ENCODE measurements at regions not wholly inside any gene's neighbourhood (a gene's known extent, or its start where the extent isn't known, plus 50 kb on each side); places are given as distances from the start of the nearest gene placed in this dataset.

DNA sequence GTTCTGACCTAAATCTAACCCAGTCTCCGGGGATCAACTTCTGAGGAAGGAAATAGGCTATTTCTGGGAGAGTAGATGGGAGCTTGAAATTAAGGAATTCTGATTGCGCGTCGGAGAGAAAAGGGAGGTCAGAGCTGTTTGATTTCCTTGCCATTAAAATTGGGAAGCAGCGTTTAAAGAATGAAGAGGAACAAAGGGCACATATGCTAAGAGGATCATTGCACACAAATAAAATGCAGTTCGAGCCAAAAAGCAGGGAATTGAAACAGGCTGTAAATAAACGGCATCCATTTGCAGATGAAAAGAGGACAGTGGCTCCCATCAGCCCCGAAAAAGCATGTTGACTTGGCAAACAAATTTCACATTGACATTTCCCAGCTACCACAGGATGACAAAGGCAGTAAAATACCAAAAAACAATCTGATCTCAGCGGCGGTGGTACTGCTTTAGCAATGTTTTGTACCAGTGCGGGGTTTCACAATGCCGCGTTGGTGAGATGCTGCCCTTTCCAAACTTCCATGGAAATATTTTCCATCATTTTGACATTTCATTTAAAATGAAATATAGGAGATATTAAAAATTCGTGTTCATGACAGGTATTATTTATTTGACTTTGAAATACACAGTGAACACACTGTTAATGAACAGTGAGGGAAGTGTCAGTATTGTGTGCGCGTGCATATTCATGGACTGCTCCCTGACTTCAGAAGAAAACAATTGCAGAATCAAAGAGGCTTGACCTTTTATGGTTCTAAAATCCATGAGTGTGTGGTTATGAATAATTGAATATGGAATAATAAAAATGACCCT is 108.8 kb downstream of the SQOR start:
- no peak for DNase-seq

DNA sequence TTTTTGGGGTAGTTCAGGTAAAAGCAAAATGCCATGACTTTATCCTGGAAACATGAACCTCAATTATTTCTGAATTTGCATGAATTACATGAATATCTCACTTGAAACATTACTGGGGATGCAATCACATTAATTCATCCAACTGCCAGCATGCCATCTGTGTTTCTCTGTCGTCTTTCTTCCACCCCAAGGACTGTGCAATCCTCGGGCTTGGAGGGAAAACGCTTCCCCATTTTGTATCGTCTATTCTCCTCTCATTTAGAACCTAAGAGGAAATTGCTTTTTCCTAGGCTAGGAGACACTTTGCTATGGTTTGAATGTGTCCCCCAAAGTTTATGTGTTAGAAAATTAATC is 109.4 kb downstream of the SQOR start:
- DNase-seq = no peak

DNA sequence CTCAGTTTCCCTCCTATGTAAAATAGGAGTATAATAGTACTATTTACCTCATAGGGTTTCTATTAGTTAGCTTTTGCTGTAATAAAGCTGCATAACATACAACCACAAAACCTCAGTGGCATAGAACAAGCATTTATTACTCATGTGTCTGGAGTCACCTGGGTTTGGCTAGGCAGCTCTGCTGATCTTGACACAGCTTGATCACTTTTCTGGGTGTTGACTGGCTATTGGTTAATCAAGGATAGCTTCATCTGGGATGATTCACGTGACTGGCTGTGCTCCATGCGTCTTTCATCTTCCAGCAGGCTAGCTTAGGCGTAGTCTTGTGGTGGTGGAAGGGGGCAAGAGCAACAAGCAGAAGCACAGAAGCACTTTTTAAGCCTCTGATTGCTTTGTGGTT is 112.6 kb downstream of the SQOR start:
- DNase-seq = no peak

DNA sequence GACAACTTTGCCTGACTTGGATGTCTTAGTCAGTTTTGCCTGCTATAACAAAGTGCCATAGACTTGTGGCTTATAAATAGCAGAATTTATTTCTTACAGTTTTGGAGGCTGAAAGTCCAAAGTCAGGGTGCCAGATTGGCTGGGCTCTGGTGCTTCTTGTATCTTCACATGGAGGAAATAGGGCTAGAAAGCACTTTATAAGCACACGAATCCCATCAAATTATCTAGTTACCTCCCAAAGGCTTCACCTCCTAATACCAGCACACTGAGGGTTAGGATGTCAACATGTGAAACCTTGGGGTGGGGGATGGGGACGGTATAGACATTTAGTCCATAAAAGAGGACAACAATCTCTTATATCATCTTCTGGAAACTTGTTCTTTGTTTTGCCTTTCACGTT is 116.8 kb downstream of the SQOR start:
- DNase-seq = no peak

DNA sequence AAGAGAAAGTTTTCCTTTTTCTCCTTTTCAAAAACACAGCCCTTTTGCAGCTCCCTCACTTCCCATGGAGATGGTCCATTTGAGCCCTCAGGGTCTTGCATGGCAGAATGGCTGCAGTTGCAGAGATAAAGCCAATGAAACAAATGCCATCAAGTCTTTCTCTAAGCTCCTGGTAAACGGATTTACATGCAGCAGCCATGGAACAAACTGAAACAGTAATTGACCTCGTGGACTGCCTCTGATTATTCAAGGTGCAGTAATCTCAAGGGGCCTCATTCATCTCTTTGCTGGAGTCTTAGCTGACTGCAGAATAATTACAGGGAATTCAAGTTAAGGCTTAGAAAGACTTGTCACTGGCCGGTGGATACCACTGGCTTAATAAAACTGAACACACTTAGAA is 125.1 kb downstream of the SQOR start:
- no peak for DNase-seq

DNA sequence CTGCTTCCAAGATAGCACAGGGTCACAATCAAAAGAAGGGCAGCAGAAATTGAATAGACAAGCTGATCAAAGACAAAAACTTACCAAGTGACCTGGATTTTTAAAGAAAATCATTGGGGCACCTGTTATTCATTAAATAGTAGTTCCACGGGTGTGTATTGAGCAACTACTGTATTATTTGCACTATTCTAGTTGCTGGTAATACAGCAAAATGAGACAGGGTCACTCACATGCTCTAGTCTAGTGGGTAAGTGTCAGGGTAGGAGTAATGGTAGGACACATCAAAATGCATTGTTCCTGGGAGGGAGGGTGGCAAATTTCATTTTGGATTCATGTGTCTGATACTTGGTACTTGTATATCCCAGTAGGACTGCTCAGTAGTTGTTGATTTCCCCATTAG is 127.9 kb downstream of the SQOR start:
- no peak for DNase-seq

DNA sequence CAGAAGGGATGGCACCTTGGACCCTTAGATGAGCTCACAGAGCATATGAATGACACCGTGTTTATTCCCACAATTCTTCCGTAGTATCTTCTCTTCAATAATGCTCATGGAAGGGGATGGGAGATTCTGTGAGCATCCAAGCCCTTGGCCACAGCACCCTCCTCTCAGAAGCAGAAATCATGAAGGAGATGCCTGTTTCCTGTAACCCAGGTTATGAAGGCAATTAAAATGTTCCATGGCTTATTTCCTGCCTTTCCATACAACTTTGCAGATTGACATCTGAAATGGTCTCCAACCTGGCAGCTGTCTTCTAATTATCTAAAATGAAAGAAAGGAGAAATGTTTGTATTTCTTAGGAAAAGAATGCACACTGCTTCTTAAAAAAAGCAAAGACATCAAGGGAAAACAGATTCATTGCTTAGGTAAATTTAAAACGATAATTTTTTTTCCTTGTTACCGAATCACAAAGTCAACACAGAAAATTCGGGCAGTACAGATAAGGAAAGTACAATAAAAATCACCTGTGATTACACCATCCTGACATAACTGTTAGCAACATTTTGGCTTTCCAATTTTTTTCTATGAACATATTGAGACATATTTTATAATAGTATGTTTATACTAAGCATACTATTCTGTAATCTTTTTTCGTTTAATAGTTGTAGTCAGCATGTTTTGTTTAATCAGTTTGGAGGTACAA is 128.5 kb downstream of the SQOR start:
- no peak for DNase-seq

DNA sequence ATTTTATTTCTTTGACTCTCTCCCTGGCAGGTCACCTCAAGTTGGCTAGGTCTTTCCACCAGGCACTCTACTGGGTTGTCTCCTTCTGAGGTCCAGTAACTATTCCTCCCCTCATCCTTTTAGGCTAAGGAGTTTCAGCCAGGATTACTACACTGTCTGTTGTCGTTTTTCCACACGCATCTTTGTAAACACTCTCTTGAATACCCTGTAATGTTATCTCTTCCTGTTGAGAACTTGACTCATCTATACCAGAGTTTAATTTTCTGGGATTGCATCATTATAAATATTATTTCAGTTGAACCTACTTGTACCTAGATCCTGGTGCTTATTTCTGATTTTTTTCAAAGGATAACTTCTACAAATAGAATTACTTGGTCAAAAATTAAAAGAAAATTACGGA is 138.3 kb downstream of the SQOR start:
- DNase-seq = no peak

DNA sequence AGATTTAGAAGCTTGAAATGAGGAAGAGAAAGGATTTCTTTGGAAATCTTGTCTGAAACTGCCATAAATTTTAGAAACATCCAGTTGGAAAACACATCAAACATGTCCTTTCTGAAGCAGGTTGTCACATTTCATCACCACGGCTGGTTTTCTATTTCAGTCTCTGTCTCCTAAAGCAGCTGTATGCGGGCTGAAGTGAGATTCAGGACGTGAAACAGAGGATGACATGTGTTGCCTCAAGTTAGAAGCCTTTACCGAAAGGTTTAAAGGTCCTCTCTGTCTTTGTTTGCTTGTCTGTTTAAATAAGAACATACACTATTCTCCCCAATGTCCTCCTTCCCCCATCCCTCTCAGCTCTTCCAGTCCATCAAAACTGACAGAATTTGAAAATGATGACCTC is 141.9 kb downstream of the SQOR start:
- DNase-seq = no peak

DNA sequence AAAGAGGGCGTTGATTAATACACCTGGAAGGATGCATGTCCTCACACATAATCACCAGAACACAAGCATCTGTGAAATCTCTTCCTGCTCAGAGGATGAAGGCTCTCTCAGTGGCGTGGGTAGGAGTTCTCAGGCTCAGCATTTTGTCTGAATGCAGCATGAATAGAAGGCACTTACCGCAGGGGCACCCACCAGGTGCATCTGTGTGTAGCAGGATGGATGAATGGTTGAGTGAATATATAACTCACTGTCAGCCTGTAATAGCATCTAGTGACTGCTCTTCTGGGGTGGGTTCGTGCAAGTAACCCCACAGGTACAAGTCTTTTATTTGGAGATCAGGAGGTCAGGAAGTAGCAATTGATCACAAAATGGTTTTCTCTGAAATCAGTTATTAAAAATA is 143.0 kb downstream of the SQOR start:
- no peak for DNase-seq

DNA sequence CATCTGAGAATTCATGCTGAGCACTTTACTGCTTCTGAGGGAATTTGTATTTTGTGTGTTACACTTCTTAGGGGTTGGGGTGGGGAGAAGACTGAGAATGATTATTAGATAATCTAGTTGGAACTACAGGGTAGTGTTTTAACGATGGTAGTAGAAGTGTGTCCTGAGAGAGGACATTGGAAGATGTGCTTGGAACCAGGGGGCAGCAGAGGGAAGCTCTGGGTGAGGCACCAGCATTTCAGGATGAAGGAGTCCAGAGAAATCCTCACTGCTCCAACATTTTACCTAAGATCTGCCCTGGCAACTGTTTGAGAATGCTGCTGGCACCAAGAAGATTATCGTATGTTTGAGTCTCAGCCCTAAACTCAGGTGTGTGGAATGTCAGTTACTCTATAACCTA is 145.5 kb downstream of the SQOR start:
- DNase-seq = no peak

DNA sequence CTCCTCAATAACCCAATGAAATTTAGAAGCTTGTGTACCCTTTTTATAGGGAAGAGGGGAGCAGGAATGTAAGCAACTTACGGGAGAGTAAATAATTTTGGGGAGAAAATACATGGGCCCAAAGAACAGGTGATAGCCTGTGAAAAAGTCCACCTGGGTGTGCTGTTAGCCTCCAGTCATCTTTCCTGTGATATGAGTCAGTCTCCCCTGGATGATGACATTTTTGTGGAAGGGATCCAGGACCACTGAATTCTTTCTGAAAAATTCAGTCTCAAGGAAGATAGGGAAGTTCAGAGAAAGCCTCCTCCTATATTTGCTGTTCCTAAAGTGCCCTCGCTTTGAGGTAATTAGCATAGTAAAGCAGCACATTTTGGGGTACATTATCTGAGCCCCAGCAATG is 149.8 kb downstream of the SQOR start:
- no peak for DNase-seq

DNA sequence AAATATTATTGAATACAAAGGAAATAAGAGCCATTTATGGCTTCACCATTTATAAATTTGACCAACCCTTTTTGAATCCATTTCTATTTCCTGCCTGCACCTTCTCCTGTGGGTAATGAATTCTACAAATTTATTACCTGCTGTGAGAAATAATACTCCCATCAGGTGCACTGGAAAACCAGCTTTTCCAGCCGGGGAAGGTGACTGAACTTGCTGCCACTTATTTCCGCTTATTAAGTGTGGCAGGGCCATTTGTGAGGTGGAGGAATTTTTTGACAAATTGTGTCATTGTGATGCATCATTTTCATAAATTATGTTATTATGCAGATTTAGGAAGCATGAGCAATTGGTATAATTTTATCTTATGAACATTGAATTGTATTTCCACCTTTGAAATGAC is 151.1 kb downstream of the SQOR start:
- no peak for DNase-seq

DNA sequence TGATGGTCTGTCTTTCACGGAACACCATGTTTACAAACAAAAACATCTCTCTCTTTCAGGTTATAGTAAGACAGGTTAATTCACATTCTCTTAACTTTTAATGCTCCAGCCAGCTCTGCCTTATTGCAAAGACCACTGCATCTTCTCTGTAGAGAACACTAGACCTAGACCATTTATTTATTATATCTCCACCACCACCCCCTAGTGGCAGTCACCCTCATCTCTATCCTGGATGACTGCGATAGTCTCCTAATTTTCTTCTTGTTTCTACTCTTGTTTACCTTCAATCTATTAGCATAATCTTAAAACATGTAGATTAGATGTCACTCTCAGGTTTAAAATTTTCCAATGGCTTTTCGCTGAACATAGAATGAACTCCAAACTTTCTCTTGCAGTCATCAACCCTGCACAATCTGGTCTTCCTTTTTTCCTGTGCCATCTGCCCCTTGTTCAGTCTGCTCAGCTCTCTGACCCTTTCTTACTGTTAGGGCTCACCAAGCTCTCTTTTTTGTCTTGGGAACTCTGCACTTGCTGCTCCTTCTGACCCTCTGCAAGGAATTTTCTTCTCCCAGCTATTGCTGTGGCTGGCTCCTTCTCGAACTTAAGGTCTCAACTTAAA is 155.6 kb downstream of the SQOR start:
- peak in 1 of 14 donors; percentile 3 for DNase-seq

DNA sequence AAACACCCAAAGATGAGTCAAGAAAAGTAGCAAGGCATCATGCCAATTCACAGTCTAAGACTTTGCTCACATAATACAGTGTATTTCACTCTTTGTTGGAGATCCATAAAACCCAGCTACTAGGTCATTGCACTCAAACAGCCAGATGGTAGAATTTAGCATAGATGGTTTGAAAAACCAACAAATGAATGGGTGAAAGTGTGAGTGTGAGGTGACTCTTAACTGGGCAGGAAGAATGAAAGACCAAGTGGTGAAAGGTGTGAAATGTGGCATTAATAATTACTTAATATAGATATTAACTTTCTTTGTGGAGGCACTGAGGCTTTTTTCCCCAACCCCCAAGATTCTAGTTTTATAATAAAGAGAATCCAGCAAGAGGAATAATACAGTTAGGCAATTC is 159.5 kb downstream of the SQOR start:
- DNase-seq = no peak

DNA sequence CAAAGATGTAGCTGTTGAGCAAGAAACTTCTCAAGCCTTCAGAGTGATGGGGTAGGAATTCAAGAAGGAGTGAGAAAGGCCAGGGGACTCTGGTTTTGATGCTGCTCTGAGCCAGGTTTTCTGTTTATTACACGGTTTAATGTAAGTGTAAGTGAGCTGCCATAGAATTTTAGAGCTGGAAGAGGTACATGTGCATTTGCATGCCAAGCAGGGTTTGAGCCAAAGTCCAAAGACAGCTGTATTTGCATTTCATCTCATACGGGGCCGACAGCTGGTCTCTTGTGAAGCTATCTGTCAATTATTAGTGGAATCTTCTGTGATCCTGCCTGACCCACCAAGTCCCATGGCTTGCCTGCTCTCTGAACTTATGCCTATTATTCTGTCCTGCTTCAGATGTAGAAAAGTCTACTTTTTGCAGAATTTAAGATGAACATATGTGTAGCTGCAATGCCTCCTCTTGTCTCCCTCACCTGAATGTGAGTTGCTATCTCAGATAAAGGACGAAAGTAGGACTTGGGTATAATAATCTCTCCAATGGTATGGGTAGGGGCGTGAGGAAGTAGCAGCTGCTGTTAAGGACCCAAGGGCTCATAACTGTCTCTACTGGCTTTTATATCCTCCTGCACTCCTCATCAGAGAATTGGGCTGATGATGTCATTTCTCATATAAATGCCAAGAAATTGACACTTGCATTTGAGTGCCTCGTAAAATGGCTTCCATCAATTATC is 160.0 kb downstream of the SQOR start:
- DNase-seq = no peak

DNA sequence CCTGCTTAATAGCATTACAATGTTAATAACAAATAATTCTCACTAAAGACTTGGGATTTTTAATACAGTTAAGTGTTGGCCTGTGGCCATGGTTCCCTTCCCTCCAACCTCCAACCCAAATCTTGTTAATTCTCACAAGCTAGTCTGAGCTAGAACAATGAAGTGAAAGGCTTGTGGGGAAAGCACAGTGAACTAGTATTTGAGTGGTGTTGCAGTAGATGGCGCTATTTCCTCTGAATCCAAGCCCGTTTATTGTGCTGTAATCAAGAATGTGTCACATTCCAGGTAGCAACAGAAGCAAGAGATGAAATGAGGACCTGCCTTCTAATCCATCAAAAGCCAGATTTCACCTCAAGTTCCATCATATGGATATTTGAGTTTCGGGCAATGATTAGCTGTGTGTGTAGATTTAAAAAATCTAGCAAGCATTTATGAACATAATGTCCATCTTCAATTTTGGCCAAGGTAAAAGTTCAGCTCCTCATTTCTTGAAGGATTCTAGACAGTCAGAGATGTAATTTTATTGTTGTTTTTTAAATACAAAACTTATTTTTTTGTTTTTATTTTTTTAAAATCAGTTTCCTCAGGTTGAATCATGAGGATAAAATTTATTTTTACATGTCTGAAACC is 160.7 kb downstream of the SQOR start:
- peak in 2 of 14 donors; percentile 0 to 52 for DNase-seq

DNA sequence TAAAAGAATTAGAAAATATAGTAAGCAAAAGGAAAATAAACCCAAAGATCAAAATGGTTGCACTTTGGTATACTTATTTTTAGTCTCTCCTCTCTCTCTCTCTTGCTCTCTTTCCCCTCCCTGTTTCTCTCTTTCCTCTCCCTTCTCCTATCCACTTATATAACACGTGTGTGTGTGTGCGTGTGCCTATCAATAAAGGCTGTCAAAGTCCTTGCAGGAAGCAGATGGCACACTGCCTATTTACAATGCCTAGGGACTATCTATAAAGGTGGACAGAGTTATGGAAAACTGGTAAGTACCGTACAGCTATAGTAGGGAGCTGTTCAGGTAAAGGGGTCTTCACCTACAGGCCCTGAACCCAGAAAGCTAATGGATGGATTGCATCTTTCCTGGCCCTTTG is 161.6 kb downstream of the SQOR start:
- no peak for DNase-seq

DNA sequence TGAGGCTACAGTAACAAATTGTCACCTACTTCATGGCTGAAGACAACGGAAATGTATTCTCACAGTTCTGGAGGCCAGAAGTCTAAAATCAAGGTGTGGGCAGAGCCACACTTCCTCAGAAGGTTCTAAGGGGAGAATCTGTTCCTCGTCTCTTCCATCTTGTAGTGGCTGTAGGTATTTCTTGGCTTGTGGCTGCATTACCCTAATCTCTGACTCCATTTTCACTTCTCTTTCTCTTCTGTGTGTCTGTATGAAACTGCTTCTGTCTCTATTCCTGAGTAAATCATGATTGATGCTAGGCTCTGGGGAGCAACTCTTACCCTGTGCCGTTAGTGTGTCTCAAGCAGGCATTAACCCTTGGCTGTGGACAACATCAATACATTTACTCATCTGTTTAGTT is 164.7 kb downstream of the SQOR start:
- no peak for DNase-seq

DNA sequence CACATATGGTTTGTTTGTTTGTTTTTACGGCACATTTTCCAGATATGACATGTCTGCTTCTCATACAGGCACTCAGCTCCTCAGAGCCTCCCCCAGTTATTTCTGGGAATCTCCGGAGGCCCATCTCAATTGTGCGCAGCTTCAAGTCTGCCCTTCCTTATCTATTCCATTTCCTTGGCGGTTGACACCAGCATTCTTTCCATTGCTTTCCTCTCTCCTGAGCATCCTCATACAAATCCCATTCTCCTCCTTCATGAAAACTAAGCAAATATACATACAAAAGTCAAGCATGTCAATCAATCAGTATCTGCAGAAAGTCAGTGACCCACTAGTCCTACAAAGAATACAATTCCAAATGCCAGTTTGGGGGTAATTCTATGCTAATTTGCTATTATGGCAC is 166.7 kb downstream of the SQOR start:
- no peak for DNase-seq

DNA sequence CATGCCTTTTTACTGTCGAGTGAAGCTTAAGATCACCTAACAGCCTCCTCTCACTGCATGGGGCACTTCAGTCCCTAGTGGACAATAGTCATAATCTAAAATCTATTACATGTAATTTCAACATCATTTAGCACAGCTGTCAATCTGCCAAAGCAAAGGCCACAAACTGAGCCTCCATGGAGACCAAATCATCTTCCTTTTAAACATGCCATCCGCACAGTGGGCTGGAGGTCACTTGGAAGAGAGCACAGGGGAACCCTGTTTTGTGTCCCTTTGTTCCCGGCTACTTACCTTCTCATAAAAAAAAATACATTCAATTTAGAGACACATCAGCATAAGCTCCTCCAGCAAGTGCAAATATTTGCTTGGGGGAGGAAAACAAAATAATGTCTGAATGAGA is 167.3 kb downstream of the SQOR start:
- no peak for DNase-seq

DNA sequence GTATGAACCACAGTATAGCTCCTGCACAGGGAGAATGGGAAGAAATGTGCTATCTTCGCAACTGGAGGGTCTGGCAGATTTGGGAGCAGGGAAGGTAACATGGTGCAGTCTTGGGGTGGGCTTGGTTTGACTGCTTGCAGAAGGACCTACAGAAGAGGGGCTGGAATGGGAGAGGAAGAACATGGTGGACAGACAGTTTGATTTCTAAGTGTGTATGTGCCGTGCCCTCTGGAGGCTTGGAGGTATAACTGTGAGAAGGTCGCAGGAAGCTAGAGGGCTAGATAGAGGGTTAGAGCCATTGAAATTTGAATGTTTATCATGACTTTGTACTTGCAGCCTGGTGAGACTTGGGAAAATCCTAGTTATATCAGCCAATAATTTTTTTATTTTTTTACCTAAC is 169.2 kb downstream of the SQOR start:
- no peak for DNase-seq

DNA sequence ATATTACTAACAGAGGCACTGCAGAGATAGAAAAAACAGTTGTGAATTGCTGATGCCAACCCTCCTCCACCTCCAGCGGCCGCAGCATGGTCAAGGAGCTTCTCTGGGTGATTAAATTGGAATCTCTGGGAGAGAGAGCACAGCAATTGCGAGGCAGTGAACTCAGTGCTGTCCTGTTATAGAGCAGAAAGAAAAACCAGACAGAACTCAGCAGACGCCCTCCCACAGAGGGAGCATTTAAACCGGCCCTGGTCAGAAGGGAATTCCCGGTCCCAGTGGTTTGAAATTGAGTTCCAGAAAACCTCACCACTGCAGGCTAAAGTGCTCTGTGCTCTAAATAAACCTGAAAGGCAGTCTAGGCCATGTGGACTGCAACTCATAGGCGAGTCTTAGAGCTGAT is 175.4 kb downstream of the SQOR start:
- no peak for DNase-seq
